Transverse colon (tissue), 4 donors: ENCODE measurements at regions not wholly inside any gene's neighbourhood (a gene's known extent, or its start where the extent isn't known, plus 50 kb on each side); places are given as distances from the start of the nearest gene placed in this dataset.

ENCODE experiments used
- CTCF ChIP-seq, 5 experiments: fragments of 200-600 bp in 3 of 5; fragments of 450-650 bp in 2 of 5; sonication (generic) in 3 of 5; IDR thresholded peaks; 1 replicate in 2 of 5; 2 replicates in 3 of 5; pipeline ENCODE4 v1.5.1; 2016 to 2017; ENCODE audit warnings: antibody characterized with exemption in 5 of 5, inconsistent platforms in 3 of 5, mild to moderate bottlenecking in 2 of 5, moderate library complexity in 1 of 5
- POLR2A ChIP-seq: fragments of 450-650 bp; IDR thresholded peaks from one replicate; pipeline ENCODE4 v1.6.1; 2016; ENCODE audit warnings: antibody characterized with exemption, mild to moderate bottlenecking, moderate library complexity
- POLR2AphosphoS5 ChIP-seq, 3 donors: sonication (generic); formaldehyde crosslinking; IDR thresholded peaks; one replicate each; pipeline ENCODE4 v1.6.1; 2016; ENCODE audit warnings: antibody characterized with exemption in 3 of 3

- TF ChIP-seq CTCF (IDR thresholded peaks at IDR 0.05) (no peak), POLR2A (no peak), POLR2AphosphoS5 (IDR thresholded peaks at IDR 0.05) (no peak)
Measured at GRCh38 chr7:109893231-109893630, 1197.7 kb upstream of the LRRN3 start.
